ENCODE measurements at regions not wholly inside any gene's neighbourhood (a gene's known extent, or its start where the extent isn't known, plus 50 kb on each side); places are given as distances from the start of the nearest gene placed in this dataset.

DNA sequence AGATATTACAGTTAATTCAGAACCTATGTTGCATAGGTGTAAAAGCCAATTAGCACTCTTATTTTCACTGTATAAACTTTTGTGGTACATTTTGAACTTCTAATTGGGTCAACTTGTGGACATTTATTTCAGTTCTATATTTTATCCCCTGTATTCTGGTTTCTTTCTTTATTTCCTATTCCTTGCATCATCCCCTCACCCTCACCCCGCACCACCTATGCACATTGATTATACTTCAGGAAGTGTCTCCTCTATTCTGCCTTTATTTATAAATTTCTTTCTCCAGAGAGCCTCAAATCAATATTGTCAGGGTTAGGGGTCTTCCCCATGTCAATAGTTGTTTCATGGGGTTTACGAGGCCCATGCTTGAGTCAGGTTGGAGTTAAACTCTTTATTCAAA is 83.1 kb downstream of the TEX13C start:
- BruUV-seq (replicated peaks): no TSS peak
- Histone ChIP-seq H3K79me2 (ENCODE audit: low read length) (no peaks in the 10 kb centered on the region), H3K4me1 (ENCODE audit: insufficient read depth, low read length) (peaks cover 10% of the 10 kb centered on the region), H3F3A (ENCODE audit: low read length, unreplicated experiment) (no peaks in the 10 kb centered on the region), H3K36me3 (ENCODE audit: low read depth, low read length) (no peaks in the 10 kb centered on the region), H3K9ac (ENCODE audit: low read length) (no peak overlapping the region), H3K9me2 (replicated peaks; ENCODE audit: low read length) (no peaks in the 10 kb centered on the region), H3K4me2 (ENCODE audit: low read length) (no peak overlapping the region), H3K27ac (ENCODE audit: low read length) (no peak overlapping the region), H3K27me3 (ENCODE audit: low read length) (no peaks in the 10 kb centered on the region), H4K20me1 (ENCODE audit: low read length) (no peaks in the 10 kb centered on the region), H3K9me3 (ENCODE audit: low read length) (no peaks in the 10 kb centered on the region), H2AFZ (ENCODE audit: low read length) (no peak overlapping the region), H3K4me3 (ENCODE audit: low read length) (no peak overlapping the region)
- CTCF ChIA-PET: interaction anchor here (0.6 kb wide), 1 partner anchor 148 kb away, joined by 5 read pairs; no protein-coding TSS in a partner anchor
- TF ChIP-seq, protein P1, sequence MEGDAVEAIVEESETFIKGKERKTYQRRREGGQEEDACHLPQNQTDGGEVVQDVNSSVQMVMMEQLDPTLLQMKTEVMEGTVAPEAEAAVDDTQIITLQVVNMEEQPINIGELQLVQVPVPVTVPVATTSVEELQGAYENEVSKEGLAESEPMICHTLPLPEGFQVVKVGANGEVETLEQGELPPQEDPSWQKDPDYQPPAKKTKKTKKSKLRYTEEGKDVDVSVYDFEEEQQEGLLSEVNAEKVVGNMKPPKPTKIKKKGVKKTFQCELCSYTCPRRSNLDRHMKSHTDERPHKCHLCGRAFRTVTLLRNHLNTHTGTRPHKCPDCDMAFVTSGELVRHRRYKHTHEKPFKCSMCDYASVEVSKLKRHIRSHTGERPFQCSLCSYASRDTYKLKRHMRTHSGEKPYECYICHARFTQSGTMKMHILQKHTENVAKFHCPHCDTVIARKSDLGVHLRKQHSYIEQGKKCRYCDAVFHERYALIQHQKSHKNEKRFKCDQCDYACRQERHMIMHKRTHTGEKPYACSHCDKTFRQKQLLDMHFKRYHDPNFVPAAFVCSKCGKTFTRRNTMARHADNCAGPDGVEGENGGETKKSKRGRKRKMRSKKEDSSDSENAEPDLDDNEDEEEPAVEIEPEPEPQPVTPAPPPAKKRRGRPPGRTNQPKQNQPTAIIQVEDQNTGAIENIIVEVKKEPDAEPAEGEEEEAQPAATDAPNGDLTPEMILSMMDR (conservative IDR thresholded peaks at IDR 0.05; ENCODE audit: low read depth, low read length): no peak
- TF ChIP-seq EZH2 (IDR thresholded peaks at IDR 0.05; ENCODE audit: low read length, unreplicated experiment): no peak
- TF ChIP-seq EZH2phosphoT487 (IDR thresholded peaks at IDR 0.05; ENCODE audit: borderline replicate concordance, low read length): no peak
- POLR2A ChIA-PET (ENCODE audit: unreplicated experiment): no interaction called here
- ATAC-seq (no peak), DNase-seq (no peak)
- intact Hi-C loops (cut with micrococcal nuclease): no loop called here

DNA sequence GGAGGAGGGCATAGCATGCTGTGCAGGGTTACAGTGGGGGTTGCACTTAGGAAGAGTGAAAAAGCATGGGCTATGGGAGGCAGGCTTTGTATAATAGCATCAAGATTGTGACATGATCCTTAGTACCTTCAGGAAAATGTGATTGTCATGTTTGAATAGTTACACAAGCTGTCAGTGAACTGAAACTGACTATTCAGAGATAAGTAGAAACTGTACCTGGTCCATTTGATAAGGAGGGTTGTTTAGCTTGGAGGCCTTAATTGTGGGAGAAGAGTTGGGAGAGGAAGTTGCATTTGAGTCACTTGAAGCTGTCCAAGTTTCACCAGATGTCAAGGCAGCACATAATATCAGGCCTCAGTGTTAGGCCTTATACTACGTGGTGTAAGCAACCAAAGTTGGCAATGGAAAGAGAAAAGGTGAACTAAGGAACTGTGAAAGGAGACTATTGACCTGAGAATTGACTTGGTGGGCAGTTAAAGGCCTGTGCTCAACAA is 85.0 kb downstream of the TEX13C start:
- Histone ChIP-seq H3K79me2 (ENCODE audit: low read length) (no peaks in the 10 kb centered on the region), H3K27me3 (ENCODE audit: low read length) (no peaks in the 10 kb centered on the region), H3K4me2 (ENCODE audit: low read length) (no peak overlapping the region), H3K9me3 (ENCODE audit: low read length) (no peaks in the 10 kb centered on the region), H3K9ac (ENCODE audit: low read length) (no peak overlapping the region), H3K9me2 (replicated peaks; ENCODE audit: low read length) (no peaks in the 10 kb centered on the region), H2AFZ (ENCODE audit: low read length) (no peak overlapping the region), H3K27ac (ENCODE audit: low read length) (no peak overlapping the region), H3F3A (ENCODE audit: low read length, unreplicated experiment) (no peaks in the 10 kb centered on the region), H3K36me3 (ENCODE audit: low read depth, low read length) (no peaks in the 10 kb centered on the region), H3K4me1 (ENCODE audit: insufficient read depth, low read length) (peaks cover 10% of the 10 kb centered on the region), H3K4me3 (ENCODE audit: low read length) (no peak overlapping the region), H4K20me1 (ENCODE audit: low read length) (no peaks in the 10 kb centered on the region)
- intact Hi-C loops (cut with micrococcal nuclease): no loop called here
- ChIA-PET POLR2A (ENCODE audit: unreplicated experiment) (no interaction called here), CTCF (no interaction called here)
- DNase-seq (no peak), ATAC-seq (no peak)
- TF ChIP-seq EZH2phosphoT487 (IDR thresholded peaks at IDR 0.05; ENCODE audit: borderline replicate concordance, low read length) (no peak), EZH2 (IDR thresholded peaks at IDR 0.05; ENCODE audit: low read length, unreplicated experiment) (no peak)
- TF ChIP-seq, protein P1 (conservative IDR thresholded peaks at IDR 0.05; ENCODE audit: low read depth, low read length): no peak
- BruUV-seq (replicated peaks): no TSS peak

DNA sequence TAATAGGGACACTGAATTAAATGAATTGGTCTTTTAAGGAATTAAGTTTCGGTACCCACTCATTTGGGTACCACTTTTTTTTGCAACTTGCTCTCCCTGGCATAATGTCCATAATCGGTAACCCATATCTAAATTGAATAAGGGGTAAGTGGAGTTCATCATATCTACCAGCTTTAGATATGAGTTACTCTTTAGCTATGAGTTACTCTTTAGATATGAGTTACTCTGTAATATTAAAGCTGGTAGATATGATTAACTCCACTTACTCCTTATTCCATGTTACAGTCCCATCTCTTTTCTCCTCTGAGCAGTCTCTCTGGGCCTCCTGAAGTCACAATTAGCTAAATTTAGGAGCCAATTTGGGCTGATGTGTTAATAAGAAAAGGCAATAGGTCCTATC is 85.7 kb downstream of the TEX13C start:
- Histone ChIP-seq H3K4me1 (ENCODE audit: insufficient read depth, low read length) (peaks cover 10% of the 10 kb centered on the region), H2AFZ (ENCODE audit: low read length) (no peak overlapping the region), H3K4me3 (ENCODE audit: low read length) (no peak overlapping the region), H3K79me2 (ENCODE audit: low read length) (no peaks in the 10 kb centered on the region), H3K9me3 (ENCODE audit: low read length) (no peaks in the 10 kb centered on the region), H3K9me2 (replicated peaks; ENCODE audit: low read length) (no peaks in the 10 kb centered on the region), H3K9ac (ENCODE audit: low read length) (no peak overlapping the region), H4K20me1 (ENCODE audit: low read length) (no peaks in the 10 kb centered on the region), H3F3A (ENCODE audit: low read length, unreplicated experiment) (no peaks in the 10 kb centered on the region), H3K27ac (ENCODE audit: low read length) (no peak overlapping the region), H3K27me3 (ENCODE audit: low read length) (no peaks in the 10 kb centered on the region), H3K36me3 (ENCODE audit: low read depth, low read length) (no peaks in the 10 kb centered on the region), H3K4me2 (ENCODE audit: low read length) (no peak overlapping the region)
- intact Hi-C loops (cut with micrococcal nuclease): no loop called here
- BruUV-seq (replicated peaks): no TSS peak
- ATAC-seq: no peak
- POLR2A ChIA-PET (ENCODE audit: unreplicated experiment): no interaction called here
- DNase-seq: no peak
- CTCF ChIA-PET: no interaction called here
- TF ChIP-seq, protein P1 (conservative IDR thresholded peaks at IDR 0.05; ENCODE audit: low read depth, low read length): no peak
- TF ChIP-seq EZH2 (IDR thresholded peaks at IDR 0.05; ENCODE audit: low read length, unreplicated experiment) (no peak), EZH2phosphoT487 (IDR thresholded peaks at IDR 0.05; ENCODE audit: borderline replicate concordance, low read length) (no peak)
